IMR-90 (cell line): ENCODE measurements at regions not wholly inside any gene's neighbourhood (a gene's known extent, or its start where the extent isn't known, plus 50 kb on each side); places are given as distances from the start of the nearest gene placed in this dataset.

ENCODE experiments used
- ATAC-seq: fragments of 200-7000 bp; cut with Tn5 transposase; 2 replicates; pipeline ENCODE4 v1.9.1; 2020; ENCODE audit warnings: low read depth, mild to moderate bottlenecking, moderate library complexity
- BruUV-seq: library from RNA; stranded (reverse); fragments of 400-500 nt; replicated peaks from 2 replicates; lab custom pipeline; 2021; lab: Mats Ljungman, UMichigan
- CTCF ChIA-PET: fragments of 300-600 bp; formaldehyde crosslinking; extraction: SDS; loops from one replicate; lab custom pipeline; 2021; ENCODE audit warnings: antibody characterized with exemption; lab: Yijun Ruan, JAX
- POLR2A ChIA-PET: fragments of 300-600 bp; sonication (Branson Sonifier 250); formaldehyde crosslinking; loops from one replicate; lab custom pipeline; 2022; ENCODE audit warnings: antibody characterized with exemption; ENCODE audit not compliant: unreplicated experiment; lab: Charles Lee
- DNase-seq: peaks from one replicate; pipeline ENCODE4 v3.0.0; 2013
- H2AFZ ChIP-seq: replicated peaks from 2 replicates; pipeline ENCODE3; 2013; ENCODE audit warnings: low read length, mild to moderate bottlenecking; ENCODE audit not compliant: poor library complexity
- H2AK5ac ChIP-seq: 2 replicates; pipeline ENCODE4 v1.6.1; 2013; ENCODE audit warnings: low read depth, low read length, inconsistent platforms
- H2AK9ac ChIP-seq: replicated peaks from 2 replicates; pipeline ENCODE3; 2013; ENCODE audit warnings: mild to moderate bottlenecking, low read depth, low read length, moderate library complexity; ENCODE audit not compliant: poor library complexity
- H2BK120ac ChIP-seq: 2 replicates; pipeline ENCODE4 v1.6.1; 2013; ENCODE audit warnings: low read depth, low read length, inconsistent platforms
- H2BK15ac ChIP-seq: 3 replicates; pipeline ENCODE4 v1.6.1; 2013; ENCODE audit warnings: low read depth, low read length, inconsistent platforms
- H2BK20ac ChIP-seq: 2 replicates; pipeline ENCODE4 v1.6.1; 2013; ENCODE audit warnings: low read depth, mild to moderate bottlenecking, inconsistent platforms, low read length, moderate library complexity
- H2BK5ac ChIP-seq: 2 replicates; pipeline ENCODE4 v1.6.1; 2013; ENCODE audit warnings: mild to moderate bottlenecking, low read depth, low read length, inconsistent platforms; ENCODE audit not compliant: poor library complexity, severe bottlenecking
- H3K14ac ChIP-seq: replicated peaks from 2 replicates; pipeline ENCODE4 v1.6.1; 2013; ENCODE audit warnings: low read depth, low read length, inconsistent platforms
- H3K18ac ChIP-seq: 2 replicates; pipeline ENCODE4 v1.6.1; 2013; ENCODE audit warnings: low read depth, low read length, control low read depth
- H3K23ac ChIP-seq: 2 replicates; pipeline ENCODE4 v1.6.1; 2013; ENCODE audit warnings: low read depth, low read length, inconsistent platforms
- H3K27ac ChIP-seq: 2 replicates; pipeline ENCODE4 v1.5.1; 2013; ENCODE audit warnings: mild to moderate bottlenecking, control low read depth, low read length; ENCODE audit not compliant: insufficient read depth
- H3K27me3 ChIP-seq: 2 replicates; pipeline ENCODE4 v1.6.1; 2013; ENCODE audit warnings: low read length; ENCODE audit not compliant: control insufficient read depth, insufficient read depth
- H3K36me3 ChIP-seq: 2 replicates; pipeline ENCODE4 v1.6.1; 2013; ENCODE audit warnings: low read length, mixed read lengths; ENCODE audit not compliant: control insufficient read depth, insufficient read depth
- H3K4ac ChIP-seq: 2 replicates; pipeline ENCODE4 v1.6.1; 2013; ENCODE audit warnings: low read depth, low read length, inconsistent platforms
- H3K4me1 ChIP-seq: 2 replicates; pipeline ENCODE4 v1.6.1; 2013; ENCODE audit warnings: low read length, mixed read lengths; ENCODE audit not compliant: control insufficient read depth, insufficient read depth
- H3K4me2 ChIP-seq: 2 replicates; pipeline ENCODE4 v1.6.1; 2013; ENCODE audit warnings: low read depth, mild to moderate bottlenecking, control low read depth, low read length, moderate library complexity
- H3K4me3 ChIP-seq: 2 replicates; pipeline ENCODE4 v1.5.1; 2013; ENCODE audit warnings: low read depth, mild to moderate bottlenecking, control low read depth, low read length, moderate library complexity; ENCODE audit not compliant: insufficient read depth
- H3K56ac ChIP-seq: 2 replicates; pipeline ENCODE4 v1.6.1; 2013; ENCODE audit warnings: low read length, inconsistent platforms; ENCODE audit not compliant: insufficient read depth; ENCODE audit errors: extremely low read depth
- H3K79me1 ChIP-seq, 2 experiments: 2 replicates each; pipeline ENCODE4 v1.6.1; 2013; ENCODE audit warnings: low read length in 2 of 2, inconsistent platforms in 1 of 2, low read depth in 1 of 2
- H3K9ac ChIP-seq: 2 replicates; pipeline ENCODE4 v1.6.1; 2013; ENCODE audit warnings: low read depth, low read length, control low read depth
- H3K9me1 ChIP-seq: 2 replicates; pipeline ENCODE4 v1.6.1; 2013; ENCODE audit warnings: low read length, inconsistent platforms; ENCODE audit not compliant: insufficient read depth
- H3K9me3 ChIP-seq: 2 replicates; pipeline ENCODE4 v1.6.1; 2013; ENCODE audit warnings: low read length; ENCODE audit not compliant: control insufficient read depth, insufficient read depth
- H4K20me1 ChIP-seq: 2 replicates; pipeline ENCODE4 v1.6.1; 2013; ENCODE audit warnings: low read length, inconsistent platforms; ENCODE audit not compliant: insufficient read depth
- H4K5ac ChIP-seq: 2 replicates; pipeline ENCODE4 v1.6.1; 2013; ENCODE audit warnings: mild to moderate bottlenecking, low read depth, low read length, control low read depth
- H4K8ac ChIP-seq, 2 experiments: 2 replicates each; pipeline ENCODE4 v1.6.1; 2013; ENCODE audit warnings: low read depth in 2 of 2, low read length in 2 of 2, control low read depth in 1 of 2, inconsistent platforms in 1 of 2
- H4K91ac ChIP-seq: 2 replicates; pipeline ENCODE4 v1.6.1; 2013; ENCODE audit warnings: low read depth, low read length, inconsistent platforms; ENCODE audit not compliant: insufficient read depth
- BHLHE40 ChIP-seq: fragments of 150-350 bp; IDR thresholded peaks from 2 replicates; pipeline ENCODE4 v1.6.1; 2016; ENCODE audit warnings: mild to moderate bottlenecking, low read depth, low read length
- CEBPB ChIP-seq: IDR thresholded peaks from 2 replicates; pipeline ENCODE4 v1.6.1; 2012; ENCODE audit warnings: low read depth, low read length, improper control_type of control experiment
- CHD1 ChIP-seq: IDR thresholded peaks from 2 replicates; pipeline ENCODE4 v1.6.1; 2012; ENCODE audit warnings: low read depth, low read length, improper control_type of control experiment
- FOS ChIP-seq: fragments of 150-350 bp; IDR thresholded peaks from 2 replicates; pipeline ENCODE4 v1.6.1; 2016; ENCODE audit warnings: low read depth, low read length
- MAFK ChIP-seq: IDR thresholded peaks from 2 replicates; pipeline ENCODE4 v1.6.1; 2012; ENCODE audit warnings: low read depth, low read length, improper control_type of control experiment
- MAZ ChIP-seq: IDR thresholded peaks from 2 replicates; pipeline ENCODE4 v1.6.1; 2012; ENCODE audit warnings: low read depth, mild to moderate bottlenecking, low read length, improper control_type of control experiment, moderate library complexity, borderline replicate concordance
- MXI1 ChIP-seq: IDR thresholded peaks from 2 replicates; pipeline ENCODE4 v1.6.1; 2012; ENCODE audit warnings: low read depth, mild to moderate bottlenecking, low read length, moderate library complexity, borderline replicate concordance
- NFE2L2 ChIP-seq: fragments of 150-350 bp; IDR thresholded peaks from 2 replicates; pipeline ENCODE4 v1.6.1; 2016; ENCODE audit warnings: low read depth, mild to moderate bottlenecking, low read length
- RAD21 ChIP-seq: IDR thresholded peaks from 2 replicates; pipeline ENCODE4 v1.6.1; 2012; ENCODE audit warnings: low read length, improper control_type of control experiment
- RCOR1 ChIP-seq: IDR thresholded peaks from 2 replicates; pipeline ENCODE4 v1.6.1; 2012; ENCODE audit warnings: mild to moderate bottlenecking, low read length, improper control_type of control experiment; ENCODE audit not compliant: insufficient replicate concordance
- RFX5 ChIP-seq: IDR thresholded peaks from 2 replicates; pipeline ENCODE4 v1.8.0; 2012; ENCODE audit warnings: low read depth, mild to moderate bottlenecking, low read length, moderate library complexity
- SMC3 ChIP-seq: fragments of 150-350 bp; IDR thresholded peaks from 2 replicates; pipeline ENCODE4 v1.6.1; 2016; ENCODE audit warnings: low read depth, mild to moderate bottlenecking, antibody characterized with exemption, low read length, moderate library complexity
- WGBS, 2 experiments: methylation state at CpG; one replicate each; pipeline versions ENCODE4 v1.1.5 to v1.1.7; 2013; ENCODE audit warnings: missing lambda C conversion rate in 2 of 2; ENCODE audit not compliant: insufficient read length in 1 of 2; ENCODE audit errors: extremely low coverage in 2 of 2; 5-methylcytosine and 5-hydroxymethylcytosine counted together
- dilution Hi-C: fragments of 300-500 bp; cut with HindIII; formaldehyde crosslinking; loops from one replicate; pipeline ENCODE4 v1.14.3; 2018; ENCODE audit warnings: low sequenced_read_pairs; ENCODE audit not compliant: unreplicated experiment
- in situ Hi-C: fragments of 300-500 bp; cut with MboI; formaldehyde crosslinking; loops from 3 replicates; pipeline ENCODE4 v1.14.3; 2019; ENCODE audit warnings: low sequenced_read_pairs, inconsistent platforms, mixed read lengths
- intact Hi-C: fragments of 100-400 bp; cut with micrococcal nuclease; formaldehyde crosslinking; loops from 2 replicates; pipeline ENCODE4 v1.10.0; 2022
- TF ChIP-seq, protein P1 (sequence below): conservative IDR thresholded peaks from 2 replicates; pipeline ENCODE4 v1.5.1; 2012; ENCODE audit warnings: mild to moderate bottlenecking, low read depth, low read length, improper control_type of control experiment
- TF ChIP-seq, protein P2 (sequence below): fragments of 150-350 bp; IDR thresholded peaks from 2 replicates; pipeline ENCODE4 v1.6.1; 2017; ENCODE audit warnings: mild to moderate bottlenecking, antibody characterized with exemption, low read length, low read depth
- TF ChIP-seq, protein P3 (sequence below): fragments of 150-350 bp; IDR thresholded peaks from 2 replicates; pipeline ENCODE4 v1.6.1; 2016; ENCODE audit warnings: low read depth, mild to moderate bottlenecking, low read length, moderate library complexity, borderline replicate concordance

DNA sequence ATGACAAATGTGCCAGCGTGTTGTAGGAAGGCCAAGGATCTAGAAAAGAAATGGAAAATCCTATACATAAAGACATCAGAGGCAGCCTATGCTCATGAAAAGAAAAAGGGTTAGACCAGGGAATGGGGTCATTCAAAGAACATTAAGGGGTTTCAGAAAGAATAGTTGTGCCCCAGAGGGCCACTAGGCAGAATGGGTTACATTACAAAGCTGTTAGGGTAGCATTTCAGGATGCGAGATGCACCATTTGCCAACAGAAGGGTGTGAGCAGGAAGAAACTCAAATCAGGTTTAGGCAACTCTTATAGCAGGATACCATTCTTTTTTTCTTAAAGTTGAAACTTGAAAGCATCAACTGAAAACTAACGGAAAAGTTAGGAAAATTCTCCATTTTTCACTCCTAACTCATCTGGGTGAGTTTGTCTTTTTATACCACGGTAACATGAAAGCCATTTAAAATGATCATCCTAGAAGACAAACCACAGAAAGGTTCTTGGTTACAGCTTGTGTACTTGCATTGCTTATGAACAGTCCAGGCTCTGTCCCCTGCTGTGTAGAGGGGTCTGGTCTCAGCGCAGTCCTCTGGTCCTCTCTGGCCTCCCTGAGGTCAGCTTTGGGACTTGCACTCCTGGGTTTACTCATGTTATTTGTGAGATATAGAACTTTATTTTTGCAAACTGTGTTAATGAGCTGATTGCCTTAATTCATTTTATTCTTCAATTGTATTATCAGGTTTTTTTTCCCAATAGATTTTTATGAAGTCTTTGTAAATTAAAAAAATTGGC is 209.1 kb downstream of the DACT1 start:
- H3K18ac ChIP-seq = no peak overlapping the region
- no peak overlapping the region for H2AK5ac ChIP-seq
- H4K8ac ChIP-seq = no peak overlapping the region
- H4K20me1 ChIP-seq = no peaks in the 10 kb centered on the region
- dilution Hi-C loops = no loop called here
- in situ Hi-C loops = no loop called here
- H3K9me3 ChIP-seq = no peaks in the 10 kb centered on the region
- H3K9ac ChIP-seq = no peak overlapping the region
- H4K5ac ChIP-seq = no peak overlapping the region
- H3K36me3 ChIP-seq = no peaks in the 10 kb centered on the region
- H3K27ac ChIP-seq = no peak overlapping the region
- no peaks in the 10 kb centered on the region for H3K4me1 ChIP-seq
- H3K4me2 ChIP-seq = no peak overlapping the region
- no peak overlapping the region for H2AK9ac ChIP-seq
- BruUV-seq = no TSS peak
- no peak overlapping the region for H2AFZ ChIP-seq
- H2BK5ac ChIP-seq = no peak overlapping the region
- POLR2A ChIA-PET = no interaction called here
- H4K91ac ChIP-seq = no peak overlapping the region
- no peak overlapping the region for H3K23ac ChIP-seq
- H3K27me3 ChIP-seq = no peaks in the 10 kb centered on the region
- no peak overlapping the region for H2BK15ac ChIP-seq
- TF ChIP-seq RAD21 (no peak), NFE2L2 (no peak), RCOR1 (no peak), BHLHE40 (no peak), MAFK (no peak), MXI1 (no peak), CHD1 (no peak), RFX5 (no peak), MAZ (no peak), SMC3 (no peak), CEBPB (no peak), FOS (no peak)
- TF ChIP-seq, protein P1, sequence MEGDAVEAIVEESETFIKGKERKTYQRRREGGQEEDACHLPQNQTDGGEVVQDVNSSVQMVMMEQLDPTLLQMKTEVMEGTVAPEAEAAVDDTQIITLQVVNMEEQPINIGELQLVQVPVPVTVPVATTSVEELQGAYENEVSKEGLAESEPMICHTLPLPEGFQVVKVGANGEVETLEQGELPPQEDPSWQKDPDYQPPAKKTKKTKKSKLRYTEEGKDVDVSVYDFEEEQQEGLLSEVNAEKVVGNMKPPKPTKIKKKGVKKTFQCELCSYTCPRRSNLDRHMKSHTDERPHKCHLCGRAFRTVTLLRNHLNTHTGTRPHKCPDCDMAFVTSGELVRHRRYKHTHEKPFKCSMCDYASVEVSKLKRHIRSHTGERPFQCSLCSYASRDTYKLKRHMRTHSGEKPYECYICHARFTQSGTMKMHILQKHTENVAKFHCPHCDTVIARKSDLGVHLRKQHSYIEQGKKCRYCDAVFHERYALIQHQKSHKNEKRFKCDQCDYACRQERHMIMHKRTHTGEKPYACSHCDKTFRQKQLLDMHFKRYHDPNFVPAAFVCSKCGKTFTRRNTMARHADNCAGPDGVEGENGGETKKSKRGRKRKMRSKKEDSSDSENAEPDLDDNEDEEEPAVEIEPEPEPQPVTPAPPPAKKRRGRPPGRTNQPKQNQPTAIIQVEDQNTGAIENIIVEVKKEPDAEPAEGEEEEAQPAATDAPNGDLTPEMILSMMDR = no peak
- TF ChIP-seq, protein P2, sequence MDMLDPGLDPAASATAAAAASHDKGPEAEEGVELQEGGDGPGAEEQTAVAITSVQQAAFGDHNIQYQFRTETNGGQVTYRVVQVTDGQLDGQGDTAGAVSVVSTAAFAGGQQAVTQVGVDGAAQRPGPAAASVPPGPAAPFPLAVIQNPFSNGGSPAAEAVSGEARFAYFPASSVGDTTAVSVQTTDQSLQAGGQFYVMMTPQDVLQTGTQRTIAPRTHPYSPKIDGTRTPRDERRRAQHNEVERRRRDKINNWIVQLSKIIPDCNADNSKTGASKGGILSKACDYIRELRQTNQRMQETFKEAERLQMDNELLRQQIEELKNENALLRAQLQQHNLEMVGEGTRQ = no peak
- TF ChIP-seq, protein P3, sequence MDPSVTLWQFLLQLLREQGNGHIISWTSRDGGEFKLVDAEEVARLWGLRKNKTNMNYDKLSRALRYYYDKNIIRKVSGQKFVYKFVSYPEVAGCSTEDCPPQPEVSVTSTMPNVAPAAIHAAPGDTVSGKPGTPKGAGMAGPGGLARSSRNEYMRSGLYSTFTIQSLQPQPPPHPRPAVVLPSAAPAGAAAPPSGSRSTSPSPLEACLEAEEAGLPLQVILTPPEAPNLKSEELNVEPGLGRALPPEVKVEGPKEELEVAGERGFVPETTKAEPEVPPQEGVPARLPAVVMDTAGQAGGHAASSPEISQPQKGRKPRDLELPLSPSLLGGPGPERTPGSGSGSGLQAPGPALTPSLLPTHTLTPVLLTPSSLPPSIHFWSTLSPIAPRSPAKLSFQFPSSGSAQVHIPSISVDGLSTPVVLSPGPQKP = no peak
- no peak overlapping the region for H2BK120ac ChIP-seq
- H3K79me1 ChIP-seq = no peaks in the 10 kb centered on the region
- no peak for DNase-seq
- no peak overlapping the region for H3K14ac ChIP-seq
- no peak overlapping the region for H3K56ac ChIP-seq
- WGBS, 2 experiments = 100% methylated on average over 1 of the region's 5 CpGs; no CpG with 5 or more reads in 1 of the 2 experiments
- H3K4ac ChIP-seq = no peak overlapping the region
- intact Hi-C loops = no loop called here
- CTCF ChIA-PET = interaction anchor here (0.5 to 1.0 kb wide), 2 partner anchors 10 kb away, joined by 3 read pairs; no protein-coding TSS in a partner anchor
- no peak for ATAC-seq
- no peak overlapping the region for H2BK20ac ChIP-seq
- no peaks in the 10 kb centered on the region for H3K9me1 ChIP-seq
- H3K4me3 ChIP-seq = no peak overlapping the region
